Left renal cortex interstitium (tissue), 4 donors: ENCODE measurements at regions not wholly inside any gene's neighbourhood (a gene's known extent, or its start where the extent isn't known, plus 50 kb on each side); places are given as distances from the start of the nearest gene placed in this dataset.
"Not testable (repeated sequence)": the region's sequence is repeated elsewhere in the genome, so short reads cannot be mapped to it uniquely, and the experiment has no call there.

ENCODE experiments used
- DNase-seq, 4 donors: peaks; one replicate each; pipeline ENCODE4 v3.0.0-alpha.2; 2013; ENCODE audit warnings: low read depth in 4 of 4, low spot score in 2 of 4, missing footprints in 1 of 4

- no peak for DNase-seq
Observed at GRCh38 chr5:109580225-109580624, 109.5 kb upstream of the MAN2A1 start.

GRCh38 chr5:109575506-109575905 lies 114.2 kb upstream of the MAN2A1 start:
- no peak for DNase-seq

- no peak for DNase-seq
Observed at GRCh38 chr5:109574985-109575384, 114.7 kb upstream of the MAN2A1 start.

GRCh38 chr5:109573766-109574165 lies 116.0 kb upstream of the MAN2A1 start:
- DNase-seq: no peak

GRCh38 chr5:109573256-109573655 lies 116.5 kb upstream of the MAN2A1 start:
- DNase-seq: no peak

GRCh38 chr5:109571785-109572184 lies 117.9 kb upstream of the MAN2A1 start:
- no peak for DNase-seq

- DNase-seq: no peak
Observed at GRCh38 chr5:109570362-109570874, 119.3 kb upstream of the MAN2A1 start.

- no peak for DNase-seq
Observed at GRCh38 chr5:109567374-109568044, 122.2 kb upstream of the MAN2A1 start.

GRCh38 chr5:109566361-109566760 lies 123.4 kb upstream of the MAN2A1 start:
- DNase-seq: no peak

- no peak for DNase-seq
Observed at GRCh38 chr5:109563739-109564138, 126.0 kb upstream of the MAN2A1 start.

- no peak for DNase-seq
Observed at GRCh38 chr5:109563189-109563588, 126.5 kb upstream of the MAN2A1 start.

GRCh38 chr5:109562441-109562840 lies 127.3 kb upstream of the MAN2A1 start:
- DNase-seq: no peak

- no peak for DNase-seq
Observed at GRCh38 chr5:109561447-109561846, 128.3 kb upstream of the MAN2A1 start.

GRCh38 chr5:109560554-109560953 lies 129.2 kb upstream of the MAN2A1 start:
- no peak for DNase-seq

GRCh38 chr5:109558952-109559351 lies 130.8 kb upstream of the MAN2A1 start:
- no peak for DNase-seq

- no peak for DNase-seq
Observed at GRCh38 chr5:109558364-109558763, 131.4 kb upstream of the MAN2A1 start.

- DNase-seq: no peak
Observed at GRCh38 chr5:109553846-109554245, 135.9 kb upstream of the MAN2A1 start.

GRCh38 chr5:109551234-109551633 lies 138.5 kb upstream of the MAN2A1 start:
- DNase-seq: not testable (repeated sequence)

- no peak for DNase-seq
Observed at GRCh38 chr5:109550077-109550476, 139.7 kb upstream of the MAN2A1 start.

- no peak for DNase-seq
Observed at GRCh38 chr5:109546461-109546860, 136.7 kb upstream of the PJA2 start.

GRCh38 chr5:109544873-109545272 lies 135.1 kb upstream of the PJA2 start:
- DNase-seq: not testable (repeated sequence)

GRCh38 chr5:109538692-109539091 lies 128.9 kb upstream of the PJA2 start:
- DNase-seq: not testable (repeated sequence)

- DNase-seq: not testable (repeated sequence)
Observed at GRCh38 chr5:109535090-109535489, 125.3 kb upstream of the PJA2 start.
